AG09309 (cell line): ENCODE measurements at regions not wholly inside any gene's neighbourhood (a gene's known extent, or its start where the extent isn't known, plus 50 kb on each side); places are given as distances from the start of the nearest gene placed in this dataset.
A peak's percentile ranks its signal among the peaks of the same experiment; 100 is the strongest.

Experiments
- DNase-seq: peaks from one replicate; pipeline ENCODE4 v3.0.0-alpha.2; 2010; ENCODE audit warnings: low read depth
- H3K4me3 ChIP-seq: 2 replicates; pipeline ENCODE4 v1.5.1; 2011; ENCODE audit warnings: mild to moderate bottlenecking, low read depth, low read length, moderate library complexity; ENCODE audit not compliant: control insufficient read depth
- CTCF ChIP-seq: IDR thresholded peaks from 2 replicates; pipeline ENCODE4 v1.5.1; 2011; ENCODE audit warnings: mild to moderate bottlenecking, low read depth, low read length, inconsistent platforms; ENCODE audit not compliant: insufficient read depth, control insufficient read depth; ENCODE audit errors: missing control alignments

DNA sequence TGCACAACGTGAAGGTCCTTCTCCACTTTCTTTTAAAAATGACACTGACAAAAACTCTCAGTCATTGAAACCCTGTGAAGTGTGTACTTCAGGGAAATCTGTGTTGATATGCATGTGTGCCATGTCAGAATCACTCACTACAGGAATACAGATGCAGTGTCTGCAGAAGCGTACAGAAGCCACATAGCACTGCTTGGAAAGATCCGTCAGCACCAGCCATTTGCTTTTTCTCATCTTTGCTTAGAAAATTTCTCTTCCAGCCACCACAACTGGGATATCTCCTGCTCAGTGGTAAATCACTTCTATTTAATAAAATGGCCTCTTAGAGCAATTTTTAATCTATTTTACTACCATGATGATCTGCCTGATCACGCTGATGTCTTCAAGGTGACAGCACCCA, 91.3 kb upstream of the ARHGEF26 start:
- no peak for TF ChIP-seq CTCF
- no peak for DNase-seq
- no peak overlapping the region for H3K4me3 ChIP-seq

DNA sequence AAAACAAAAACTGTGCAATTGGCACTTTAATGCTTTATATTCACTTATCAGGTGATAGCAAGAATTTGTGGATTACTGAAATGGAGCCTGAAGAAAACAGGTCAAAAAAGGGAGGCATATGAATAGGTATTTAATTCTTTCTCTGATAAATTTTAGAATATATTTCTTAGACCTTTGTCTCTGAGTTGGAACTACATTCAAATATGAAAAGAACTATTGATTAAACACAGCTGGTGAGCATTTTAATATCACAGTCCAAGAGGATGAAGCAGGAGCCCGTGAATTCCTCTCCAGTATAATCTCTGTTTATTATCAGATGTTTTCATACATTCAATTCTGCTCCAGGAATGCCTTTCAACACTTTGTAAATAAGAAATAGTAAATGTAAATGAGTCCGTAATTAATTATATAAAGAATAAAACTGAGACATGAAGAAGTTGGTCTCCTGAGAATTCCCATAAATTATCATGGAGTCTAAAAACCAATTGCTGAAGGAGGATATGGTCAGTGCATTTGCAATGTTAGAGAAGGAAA, 86.3 kb upstream of the ARHGEF26 start:
- no peak for DNase-seq
- no peak for TF ChIP-seq CTCF
- H3K4me3 ChIP-seq, result no peak overlapping the region

- H3K4me3 ChIP-seq, result no peak overlapping the region
- no peak for DNase-seq
- TF ChIP-seq CTCF, result peak; percentile 32
Observed at GRCh38 chr3:154040283-154040682, 80.9 kb upstream of the ARHGEF26 start.

- TF ChIP-seq CTCF, result no peak
- DNase-seq, result no peak
- no peak overlapping the region for H3K4me3 ChIP-seq
Observed at GRCh38 chr3:154044671-154045070, 76.5 kb upstream of the ARHGEF26 start.

GRCh38 chr3:154050216-154050615, 71.0 kb upstream of the ARHGEF26 start:
- no peak for TF ChIP-seq CTCF
- H3K4me3 ChIP-seq, result no peak overlapping the region
- DNase-seq, result no peak

DNA sequence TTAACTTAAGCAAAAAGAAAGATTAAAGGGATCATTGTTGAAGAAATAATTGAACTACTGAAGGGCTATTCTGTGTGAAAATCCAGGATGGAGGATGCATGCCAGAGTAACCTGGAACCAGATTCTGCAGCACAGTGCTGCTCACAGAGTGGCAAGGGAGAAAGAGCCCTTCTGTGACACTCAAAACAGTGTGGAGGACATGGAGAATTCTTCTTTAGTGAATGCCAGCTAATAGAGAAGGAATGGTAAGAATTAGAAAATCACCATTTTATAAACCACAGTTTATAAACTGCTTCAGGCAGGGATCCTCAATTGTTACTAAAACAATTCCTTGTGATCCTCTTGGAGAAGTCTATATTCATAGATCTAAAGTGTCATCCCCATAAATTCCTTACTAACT, 70.4 kb upstream of the ARHGEF26 start:
- no peak overlapping the region for H3K4me3 ChIP-seq
- no peak for TF ChIP-seq CTCF
- DNase-seq, result no peak

DNA sequence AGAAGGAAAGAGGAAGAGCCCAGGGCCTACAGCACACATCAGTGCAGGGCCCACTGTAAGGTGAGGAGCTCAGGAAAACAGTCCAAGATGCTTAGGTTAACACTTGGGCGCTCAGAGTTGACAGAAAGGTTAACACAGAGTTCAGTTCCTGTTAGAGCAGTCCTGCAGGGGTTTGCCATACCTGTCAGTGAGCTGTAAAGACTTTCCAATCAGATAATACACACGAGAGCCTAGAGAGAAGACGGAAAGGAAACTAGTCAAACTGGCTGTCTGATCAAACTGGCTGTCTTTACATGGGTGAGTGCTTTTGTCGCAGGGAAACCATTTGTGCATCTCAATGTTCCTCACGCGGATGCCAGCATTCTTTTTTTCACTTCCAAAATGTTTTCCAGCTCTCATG, 61.4 kb upstream of the ARHGEF26 start:
- no peak for TF ChIP-seq CTCF
- H3K4me3 ChIP-seq, result no peak overlapping the region
- DNase-seq, result no peak
